Prostate gland (tissue), 2 donors: ENCODE measurements at regions not wholly inside any gene's neighbourhood (a gene's known extent, or its start where the extent isn't known, plus 50 kb on each side); places are given as distances from the start of the nearest gene placed in this dataset.

Experiments
- DNase-seq: peaks from one replicate; pipeline ENCODE4 v3.0.0-alpha.2; 2019; ENCODE audit warnings: low spot score
- H3K27ac ChIP-seq, 2 donors: fragments of 200-600 bp; sonication (generic); 2 replicates each; pipeline ENCODE4 v1.5.1; 2017 to 2019
- H3K27me3 ChIP-seq: fragments of 200-600 bp; sonication (generic); replicated peaks from 2 replicates; pipeline ENCODE4 v1.5.1; 2019; ENCODE audit not compliant: insufficient read depth
- H3K36me3 ChIP-seq, 2 donors: fragments of 200-600 bp; sonication (generic); 1 replicate in 1 of 2; 2 replicates in 1 of 2; pipeline versions ENCODE4 v1.5.1 to v1.8.1; 2017 to 2019
- H3K4me1 ChIP-seq: fragments of 200-600 bp; sonication (generic); replicated peaks from 2 replicates; pipeline ENCODE4 v1.5.1; 2019
- H3K4me3 ChIP-seq, 2 donors: fragments of 200-600 bp; sonication (generic); 2 replicates each; pipeline ENCODE4 v1.5.1; 2017 to 2019
- H3K9me3 ChIP-seq: fragments of 200-600 bp; sonication (generic); 2 replicates; pipeline ENCODE4 v1.5.1; 2017
- POLR2A ChIP-seq: fragments of 450-650 bp; IDR thresholded peaks from one replicate; pipeline ENCODE4 v1.6.1; 2016; ENCODE audit warnings: antibody characterized with exemption, mild to moderate bottlenecking
- POLR2AphosphoS5 ChIP-seq: sonication (generic); formaldehyde crosslinking; IDR thresholded peaks from one replicate; pipeline ENCODE4 v1.6.1; 2017; ENCODE audit warnings: antibody characterized with exemption
- WGBS: methylation state at CpG from one replicate; pipeline ENCODE4 v1.1.5; 2018; 5-methylcytosine and 5-hydroxymethylcytosine counted together
- intact Hi-C: fragments of 100-400 bp; cut with DNase I; formaldehyde crosslinking; loops from one replicate; pipeline ENCODE4 v1.14.2; 2022
- TF ChIP-seq, protein P1 (sequence below), 4 experiments: fragments of 200-600 bp in 2 of 4; fragments of 450-650 bp in 2 of 4; sonication (generic) in 2 of 4; IDR thresholded peaks; 1 replicate in 3 of 4; 2 replicates in 1 of 4; pipeline ENCODE4 v1.5.1; 2016 to 2019; ENCODE audit warnings: antibody characterized with exemption in 4 of 4, mild to moderate bottlenecking in 2 of 4, moderate library complexity in 2 of 4

DNA sequence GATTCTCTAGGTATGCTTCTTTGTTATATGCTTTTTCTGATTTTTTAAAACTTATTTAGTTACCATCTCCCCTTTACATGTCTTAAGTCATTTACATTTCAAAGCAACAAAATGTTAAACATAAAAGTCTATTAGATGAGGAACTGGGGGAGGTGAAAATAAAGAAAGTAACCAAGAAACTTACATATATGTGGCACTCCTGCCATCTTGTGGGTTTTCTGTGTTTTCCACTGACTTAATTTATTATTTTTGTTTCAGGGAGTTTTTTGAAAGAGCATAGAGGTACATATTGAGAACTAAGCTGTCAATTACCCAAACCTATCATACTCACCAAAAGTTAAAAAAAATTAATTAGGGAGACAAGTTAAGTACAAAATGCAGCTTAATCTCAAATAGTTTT lies 1531.1 kb downstream of the MRPL39 start:
- DNase-seq: no peak
- Histone ChIP-seq H3K36me3 (no peaks in the 10 kb centered on the region), H3K27ac (no peak overlapping the region), H3K4me1 (no peaks in the 10 kb centered on the region), H3K4me3 (no peak overlapping the region), H3K27me3 (no peaks in the 10 kb centered on the region), H3K9me3 (no peaks in the 10 kb centered on the region)
- TF ChIP-seq POLR2AphosphoS5 (no peak), POLR2A (no peak)
- TF ChIP-seq, protein P1, sequence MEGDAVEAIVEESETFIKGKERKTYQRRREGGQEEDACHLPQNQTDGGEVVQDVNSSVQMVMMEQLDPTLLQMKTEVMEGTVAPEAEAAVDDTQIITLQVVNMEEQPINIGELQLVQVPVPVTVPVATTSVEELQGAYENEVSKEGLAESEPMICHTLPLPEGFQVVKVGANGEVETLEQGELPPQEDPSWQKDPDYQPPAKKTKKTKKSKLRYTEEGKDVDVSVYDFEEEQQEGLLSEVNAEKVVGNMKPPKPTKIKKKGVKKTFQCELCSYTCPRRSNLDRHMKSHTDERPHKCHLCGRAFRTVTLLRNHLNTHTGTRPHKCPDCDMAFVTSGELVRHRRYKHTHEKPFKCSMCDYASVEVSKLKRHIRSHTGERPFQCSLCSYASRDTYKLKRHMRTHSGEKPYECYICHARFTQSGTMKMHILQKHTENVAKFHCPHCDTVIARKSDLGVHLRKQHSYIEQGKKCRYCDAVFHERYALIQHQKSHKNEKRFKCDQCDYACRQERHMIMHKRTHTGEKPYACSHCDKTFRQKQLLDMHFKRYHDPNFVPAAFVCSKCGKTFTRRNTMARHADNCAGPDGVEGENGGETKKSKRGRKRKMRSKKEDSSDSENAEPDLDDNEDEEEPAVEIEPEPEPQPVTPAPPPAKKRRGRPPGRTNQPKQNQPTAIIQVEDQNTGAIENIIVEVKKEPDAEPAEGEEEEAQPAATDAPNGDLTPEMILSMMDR (IDR thresholded peaks at IDR 0.05): no peak
- intact Hi-C loops: no loop called here

DNA sequence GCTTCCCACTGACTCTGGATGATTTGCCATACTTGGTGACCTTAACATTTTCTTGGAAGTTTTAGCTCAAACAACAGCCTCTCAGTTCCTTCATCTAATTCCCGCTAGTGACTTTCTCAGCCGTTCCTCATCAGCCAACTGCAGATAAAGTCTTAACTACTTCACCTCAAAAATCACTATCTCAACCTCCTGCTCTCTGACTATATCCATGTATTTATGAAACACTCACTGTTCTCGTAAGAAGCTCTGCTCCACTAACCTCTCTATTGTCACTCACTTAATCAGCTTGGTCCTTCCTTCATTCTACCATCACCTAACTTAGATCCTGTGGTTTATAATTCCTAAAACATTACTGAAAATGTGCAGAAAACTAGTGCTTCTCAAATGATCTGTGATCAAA lies 1551.6 kb downstream of the MRPL39 start:
- no peak for DNase-seq
- WGBS: 86% methylated on average over 3 of the region's 3 CpGs
- Histone ChIP-seq H3K4me3 (no peak overlapping the region), H3K27ac (no peak overlapping the region), H3K4me1 (no peaks in the 10 kb centered on the region), H3K9me3 (no peaks in the 10 kb centered on the region), H3K27me3 (no peaks in the 10 kb centered on the region), H3K36me3 (no peaks in the 10 kb centered on the region)
- TF ChIP-seq POLR2AphosphoS5 (no peak), POLR2A (no peak)
- TF ChIP-seq, protein P1 (IDR thresholded peaks at IDR 0.05): no peak
- intact Hi-C loops: no loop called here

DNA sequence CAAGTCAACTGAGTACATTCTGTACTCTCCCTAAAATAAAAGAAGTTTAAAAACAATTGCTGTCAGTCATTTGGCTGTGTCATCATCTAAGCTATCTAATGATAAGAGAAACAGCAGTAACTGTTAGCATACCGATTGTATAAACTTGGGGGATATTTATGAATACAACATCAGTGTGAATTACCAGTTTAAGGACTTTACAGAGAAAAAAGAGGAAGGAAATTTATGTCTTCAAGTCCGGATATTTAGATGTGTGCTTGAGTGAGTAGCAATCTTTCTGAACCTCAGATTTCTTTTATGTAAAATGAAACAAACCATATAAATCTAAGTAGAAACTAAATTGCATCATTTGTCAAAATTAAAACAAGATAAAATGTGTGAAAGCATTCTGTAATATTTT lies 1557.0 kb downstream of the MRPL39 start:
- Histone ChIP-seq H3K27ac (no peak overlapping the region), H3K27me3 (no peaks in the 10 kb centered on the region), H3K9me3 (no peaks in the 10 kb centered on the region), H3K4me1 (no peaks in the 10 kb centered on the region), H3K4me3 (no peak overlapping the region), H3K36me3 (no peaks in the 10 kb centered on the region)
- DNase-seq: no peak
- TF ChIP-seq, protein P1 (IDR thresholded peaks at IDR 0.05): no peak
- TF ChIP-seq POLR2A (no peak), POLR2AphosphoS5 (no peak)
- 72% methylated on average over 2 of the region's 2 CpGs for WGBS
- intact Hi-C loops: no loop called here

DNA sequence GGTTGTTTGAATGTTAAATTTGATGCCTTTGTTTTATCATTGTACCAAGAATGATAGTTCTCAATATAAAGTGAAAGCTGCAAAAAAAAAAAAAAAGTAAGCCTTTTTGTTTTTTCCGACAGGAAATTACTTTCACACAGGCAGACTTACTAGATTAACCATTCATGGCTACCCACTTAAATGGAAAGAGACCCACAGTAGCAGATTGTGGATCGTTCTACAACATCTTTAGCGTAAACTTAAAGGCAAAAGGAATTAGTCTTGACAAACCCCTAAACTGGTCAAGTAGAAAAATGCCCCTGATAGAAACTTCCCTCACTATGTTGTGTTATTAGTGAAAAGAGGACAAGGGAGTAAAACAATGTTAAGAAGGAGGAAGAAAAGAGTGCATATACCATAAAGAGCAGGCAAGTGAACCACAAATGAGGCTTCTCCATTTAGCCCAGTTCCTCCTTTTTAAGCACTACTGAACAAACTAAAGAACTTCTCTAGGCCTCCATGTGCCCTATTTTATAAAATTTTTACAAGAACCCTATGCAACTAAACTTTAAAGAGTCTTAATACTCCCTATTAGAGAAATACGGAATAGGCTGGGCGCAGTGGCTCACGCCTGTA lies 1560.3 kb downstream of the MRPL39 start:
- H3K4me1 ChIP-seq: no peaks in the 10 kb centered on the region
- H3K27ac ChIP-seq: no peak overlapping the region
- TF ChIP-seq POLR2A (no peak), POLR2AphosphoS5 (no peak)
- TF ChIP-seq, protein P1 (IDR thresholded peaks at IDR 0.05): no peak
- DNase-seq: no peak
- no peaks in the 10 kb centered on the region for H3K36me3 ChIP-seq
- intact Hi-C loops: no loop called here
- no peaks in the 10 kb centered on the region for H3K9me3 ChIP-seq
- H3K4me3 ChIP-seq: no peak overlapping the region
- no peaks in the 10 kb centered on the region for H3K27me3 ChIP-seq
- WGBS: 91% methylated on average over 6 of the region's 6 CpGs

DNA sequence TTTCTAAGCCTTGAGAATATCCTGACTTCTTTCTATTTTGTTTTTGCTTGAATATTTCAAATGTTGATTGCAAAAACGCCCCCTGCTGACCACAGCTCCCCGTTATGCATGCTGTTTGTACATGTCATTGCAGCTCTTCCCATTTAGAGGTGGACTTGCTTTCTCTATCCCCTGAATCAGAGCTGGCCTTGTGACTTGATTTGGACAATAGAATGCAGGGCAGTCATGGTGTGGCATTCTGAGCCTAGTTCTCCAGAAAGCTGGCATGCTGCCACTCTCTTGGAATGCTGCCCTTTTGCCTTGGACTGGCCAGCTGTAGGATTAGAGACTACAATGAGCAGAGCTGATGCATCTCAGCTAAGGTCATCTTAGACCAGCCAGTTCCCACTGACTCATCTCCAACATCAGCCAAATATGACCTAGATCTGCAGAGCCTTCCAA lies 1561.5 kb downstream of the MRPL39 start:
- Histone ChIP-seq H3K4me3 (no peak overlapping the region), H3K36me3 (no peaks in the 10 kb centered on the region), H3K27me3 (no peaks in the 10 kb centered on the region), H3K4me1 (no peaks in the 10 kb centered on the region), H3K9me3 (no peaks in the 10 kb centered on the region), H3K27ac (no peak overlapping the region)
- intact Hi-C loops: no loop called here
- peak; percentile 55 for DNase-seq
- TF ChIP-seq POLR2AphosphoS5 (peak; percentile 17), POLR2A (no peak)
- TF ChIP-seq, protein P1 (IDR thresholded peaks at IDR 0.05): no peak
- WGBS: 8% methylated on average over 2 of the region's 2 CpGs
